Panc1 (cell line): ENCODE measurements at regions not wholly inside any gene's neighbourhood (a gene's known extent, or its start where the extent isn't known, plus 50 kb on each side); places are given as distances from the start of the nearest gene placed in this dataset.

Experiments
- ATAC-seq: fragments of 200-7000 bp; cut with Tn5 transposase; 2 replicates; pipeline ENCODE4 v1.9.1; 2020; ENCODE audit warnings: mild to moderate bottlenecking, moderate library complexity
- BruUV-seq: library from RNA; stranded (reverse); fragments of 400-500 nt; replicated peaks from 2 replicates; lab custom pipeline; 2021; lab: Mats Ljungman, UMichigan
- CTCF ChIA-PET: fragments of 300-600 bp; sonication (Branson Sonifier 250); formaldehyde crosslinking; loops from one replicate; lab custom pipeline; 2022; ENCODE audit warnings: antibody characterized with exemption; lab: Charles Lee
- POLR2A ChIA-PET: fragments of 300-600 bp; sonication (Branson Sonifier 250); formaldehyde crosslinking; loops from one replicate; lab custom pipeline; 2022; ENCODE audit warnings: antibody characterized with exemption; lab: Charles Lee
- DNase-seq: peaks from one replicate; pipeline ENCODE4 v3.0.0-alpha.2; 2010; ENCODE audit warnings: low read depth, low spot score
- H3K27ac ChIP-seq: 2 replicates; pipeline ENCODE4 v1.5.1; 2011; ENCODE audit warnings: mild to moderate bottlenecking, low read length, inconsistent platforms
- H3K27me3 ChIP-seq: fragments of 200-500 bp; sonication (Bioruptor generic); 2 replicates; pipeline ENCODE4 v1.6.0; 2014; ENCODE audit warnings: low read length, inconsistent platforms; ENCODE audit not compliant: control insufficient read depth, insufficient read depth
- H3K36me3 ChIP-seq: fragments of 200-500 bp; sonication (Bioruptor generic); 2 replicates; pipeline ENCODE4 v1.5.1; 2014; ENCODE audit warnings: inconsistent platforms, mild to moderate bottlenecking, low read length, moderate library complexity; ENCODE audit not compliant: control insufficient read depth, insufficient read depth
- H3K4me1 ChIP-seq: 2 replicates; pipeline ENCODE4 v1.5.1; 2011; ENCODE audit warnings: inconsistent platforms, mild to moderate bottlenecking, low read length, moderate library complexity; ENCODE audit not compliant: control insufficient read depth, insufficient read depth
- H3K4me3 ChIP-seq, 2 experiments: 2 replicates each; pipeline ENCODE4 v1.5.1; 2011 to 2012; ENCODE audit warnings: low read depth in 2 of 2, low read length in 2 of 2, mild to moderate bottlenecking in 2 of 2, inconsistent platforms in 1 of 2, moderate library complexity in 1 of 2
- H3K9me3 ChIP-seq: fragments of 200-500 bp; sonication (Bioruptor generic); 2 replicates; pipeline ENCODE4 v1.5.1; 2014; ENCODE audit warnings: low read depth, mild to moderate bottlenecking, inconsistent platforms, low read length, moderate library complexity; ENCODE audit not compliant: control insufficient read depth, insufficient read depth
- CTCF ChIP-seq: fragments of 450-650 bp; IDR thresholded peaks from 2 replicates; pipeline ENCODE4 v1.5.1; 2017; ENCODE audit warnings: mild to moderate bottlenecking
- POLR2AphosphoS5 ChIP-seq: IDR thresholded peaks from 2 replicates; pipeline ENCODE4 v1.6.1; 2012; ENCODE audit warnings: mild to moderate bottlenecking, low read depth, low read length, moderate library complexity
- REST ChIP-seq, 2 experiments: IDR thresholded peaks; 2 replicates each; pipeline ENCODE4 v1.6.1; 2011 to 2012; ENCODE audit warnings: low read depth in 2 of 2, control low read depth in 1 of 2, low read length in 1 of 2, mild to moderate bottlenecking in 1 of 2, moderate library complexity in 1 of 2; ENCODE audit not compliant: insufficient read depth in 1 of 2
- SIN3A ChIP-seq: IDR thresholded peaks from 2 replicates; pipeline ENCODE4 v1.6.1; 2012; ENCODE audit warnings: low read depth, mild to moderate bottlenecking, low read length, moderate library complexity, borderline replicate concordance; ENCODE audit not compliant: insufficient read depth
- TCF7L2 ChIP-seq: IDR thresholded peaks from 2 replicates; pipeline ENCODE4 v1.6.1; 2011; ENCODE audit warnings: mild to moderate bottlenecking, low read depth, low read length, inconsistent platforms
- in situ Hi-C: cut with HindIII; loops from 2 replicates; pipeline ENCODE4 v1.10.0; 2016; ENCODE audit warnings: low sequenced_read_pairs, low pct_unique_long_range_greater_than_20kb
- intact Hi-C: fragments of 100-400 bp; cut with micrococcal nuclease; formaldehyde crosslinking; loops from one replicate; pipeline ENCODE4 v1.10.0; 2022; ENCODE audit not compliant: unreplicated experiment

GRCh38 chr12:25365340-25365730 lies 114.6 kb upstream of the KRAS start:
- H3K4me3 ChIP-seq, result no peak overlapping the region
- H3K4me1 ChIP-seq, result no peaks in the 10 kb centered on the region
- DNase-seq (no peak), ATAC-seq (no peak)
- no peak overlapping the region for H3K27ac ChIP-seq
- TF ChIP-seq SIN3A, result no peak
- TF ChIP-seq CTCF, result no peak
- no peak for TF ChIP-seq POLR2AphosphoS5
- no peak for TF ChIP-seq REST (IDR thresholded peaks at IDR 0.05; ENCODE audit: insufficient read depth in 1 of 2, low read depth in 2 of 2, low read length in 1 of 2)
- no peak for TF ChIP-seq TCF7L2
- in situ Hi-C loops (no loop called here), intact Hi-C loops (no loop called here)
- ChIA-PET POLR2A (interaction anchor here (0.6 kb wide), 1 partner anchor 339 kb away, joined by 6 read pairs; no protein-coding TSS in a partner anchor), CTCF (interaction anchor here (0.8 kb wide), 1 partner anchor 22 kb away, joined by 4 read pairs; no protein-coding TSS in a partner anchor)
- no TSS peak for BruUV-seq
- peaks cover 5% of the 10 kb centered on the region; the same call in 1 of the 2 replicates for H3K27me3 ChIP-seq
- no peaks in the 10 kb centered on the region for H3K36me3 ChIP-seq
- H3K9me3 ChIP-seq, result no peaks in the 10 kb centered on the region

GRCh38 chr12:25364529-25365339 lies 114.0 kb upstream of the KRAS start:
- CTCF ChIA-PET, result no interaction called here

More at GRCh38 chr12:25364529-25365339, 114.0 kb upstream of the KRAS start:
- DNase-seq, result no peak
- Histone ChIP-seq H3K4me1 (no peaks in the 10 kb centered on the region), H3K4me3 (no peak overlapping the region), H3K27me3 (peaks cover 5% of the 10 kb centered on the region; the same call in 1 of the 2 replicates), H3K9me3 (no peaks in the 10 kb centered on the region), H3K27ac (no peak overlapping the region), H3K36me3 (no peaks in the 10 kb centered on the region)
- POLR2A ChIA-PET, result interaction anchor here (0.6 kb wide), 1 partner anchor 340 kb away, joined by 6 read pairs; no protein-coding TSS in a partner anchor
- ATAC-seq, result no peak
- intact Hi-C loops, result no loop called here
- no peak for TF ChIP-seq REST (IDR thresholded peaks at IDR 0.05; ENCODE audit: insufficient read depth in 1 of 2, low read depth in 2 of 2, low read length in 1 of 2)
- no TSS peak for BruUV-seq
- in situ Hi-C loops, result no loop called here
